SKM-1 treated with dmso at 0.1 percent for 144 hours (cell line): ENCODE measurements at regions not wholly inside any gene's neighbourhood (a gene's known extent, or its start where the extent isn't known, plus 50 kb on each side); places are given as distances from the start of the nearest gene placed in this dataset.

Source experiments
- DNase-seq: peaks from one replicate; lab custom pipeline; 2025; ENCODE audit not compliant: unreplicated experiment; lab: John Stamatoyannopoulos, UW

DNA sequence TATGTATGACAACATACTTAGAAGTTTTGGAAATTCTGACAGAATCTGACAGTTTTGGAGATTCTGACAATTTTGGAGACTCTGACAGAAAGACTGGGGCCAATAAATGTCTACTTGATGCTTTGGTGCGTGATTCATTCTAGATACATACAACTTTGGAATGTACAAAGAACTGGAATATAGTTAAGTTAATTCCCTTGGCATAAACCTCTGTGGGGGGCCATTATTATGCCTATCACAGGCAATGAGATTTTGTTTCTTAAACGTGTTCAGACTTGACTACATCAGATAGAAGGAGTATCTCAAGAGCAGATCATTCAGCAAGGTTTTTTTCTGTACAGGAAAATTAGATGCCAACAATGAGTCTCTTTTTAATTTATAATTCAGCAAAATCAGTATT lies 617.6 kb upstream of the ZNF717 start:
- DNase-seq: no peak

DNA sequence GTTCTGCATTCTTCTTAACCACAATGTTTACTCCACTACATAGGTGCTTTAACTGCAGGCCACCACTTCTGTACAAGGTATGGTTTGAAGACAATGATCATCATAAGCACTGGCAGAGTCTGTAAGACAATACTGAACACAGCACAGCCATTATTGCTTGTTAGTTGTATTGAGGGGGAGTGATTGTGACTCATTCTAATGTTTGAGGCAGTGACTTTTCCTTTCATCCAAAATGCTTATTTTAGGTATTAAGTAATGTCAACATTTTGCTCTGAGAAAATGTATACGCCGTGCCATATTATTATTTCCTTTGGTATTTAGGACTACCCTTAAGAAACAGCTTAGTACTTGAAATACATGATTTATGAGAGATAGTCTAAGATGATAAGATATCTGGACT lies 618.2 kb upstream of the ZNF717 start:
- no peak for DNase-seq

DNA sequence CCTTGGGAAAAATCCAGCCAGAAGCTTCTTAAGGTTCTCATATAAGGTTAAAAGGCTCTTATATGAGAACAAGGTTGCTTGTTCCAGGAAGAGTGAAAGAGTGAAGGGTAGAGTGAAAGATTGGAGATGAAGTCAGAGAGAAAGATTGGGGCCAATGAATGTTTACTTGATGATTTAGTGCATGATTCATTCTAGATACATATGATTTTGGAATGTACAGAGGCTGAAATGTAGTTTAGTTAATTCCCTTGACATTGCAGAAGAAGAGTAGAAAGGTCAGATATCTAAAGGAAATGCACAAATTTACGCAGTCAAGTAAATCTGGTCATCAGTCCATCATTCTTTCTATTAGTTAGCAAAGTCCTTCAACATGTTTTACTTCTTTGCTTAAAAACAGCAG lies 619.8 kb upstream of the ZNF717 start:
- DNase-seq: no peak

DNA sequence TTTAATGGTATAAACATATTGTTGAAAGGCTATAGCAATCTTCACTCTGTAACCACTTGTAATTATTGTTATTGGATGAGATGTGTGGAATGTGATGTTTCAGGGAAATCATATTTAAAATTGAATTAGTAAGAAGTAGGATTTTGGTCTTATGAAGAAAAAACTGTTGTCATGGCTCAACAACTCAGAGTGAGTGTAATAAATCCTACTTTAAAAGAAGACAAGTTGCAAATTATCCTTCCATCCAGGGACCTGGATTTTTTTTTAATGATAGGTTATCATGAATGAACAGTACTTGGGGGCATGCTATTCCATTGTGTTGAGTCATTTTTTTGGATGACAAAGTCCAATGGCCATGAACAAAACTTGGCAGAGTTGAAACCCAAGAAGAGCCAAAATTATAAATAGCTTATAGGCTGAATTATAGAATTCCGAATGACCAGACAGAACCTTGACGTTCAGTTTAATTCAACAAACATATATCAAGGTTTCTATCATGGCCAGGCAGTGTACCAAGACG lies 625.5 kb upstream of the ZNF717 start:
- no peak for DNase-seq

DNA sequence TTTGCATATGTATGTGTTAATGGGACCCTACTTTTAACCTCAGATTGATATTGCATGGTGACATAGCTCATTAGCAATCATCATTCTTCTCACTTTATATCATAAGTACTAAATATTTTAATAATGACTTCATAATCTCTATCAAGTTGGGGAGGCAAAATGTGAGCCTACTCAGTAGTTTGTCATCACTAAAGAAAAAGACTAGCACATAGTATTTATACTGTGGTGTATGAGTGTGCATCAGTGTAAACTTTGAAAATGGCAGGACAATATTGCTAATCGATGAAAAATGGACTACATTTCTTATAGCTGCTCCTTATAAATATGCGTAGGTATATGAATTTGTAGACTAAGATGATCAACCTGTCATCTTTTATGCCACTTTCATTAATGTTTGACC lies 624.5 kb upstream of the ROBO2 start:
- DNase-seq: no peak

DNA sequence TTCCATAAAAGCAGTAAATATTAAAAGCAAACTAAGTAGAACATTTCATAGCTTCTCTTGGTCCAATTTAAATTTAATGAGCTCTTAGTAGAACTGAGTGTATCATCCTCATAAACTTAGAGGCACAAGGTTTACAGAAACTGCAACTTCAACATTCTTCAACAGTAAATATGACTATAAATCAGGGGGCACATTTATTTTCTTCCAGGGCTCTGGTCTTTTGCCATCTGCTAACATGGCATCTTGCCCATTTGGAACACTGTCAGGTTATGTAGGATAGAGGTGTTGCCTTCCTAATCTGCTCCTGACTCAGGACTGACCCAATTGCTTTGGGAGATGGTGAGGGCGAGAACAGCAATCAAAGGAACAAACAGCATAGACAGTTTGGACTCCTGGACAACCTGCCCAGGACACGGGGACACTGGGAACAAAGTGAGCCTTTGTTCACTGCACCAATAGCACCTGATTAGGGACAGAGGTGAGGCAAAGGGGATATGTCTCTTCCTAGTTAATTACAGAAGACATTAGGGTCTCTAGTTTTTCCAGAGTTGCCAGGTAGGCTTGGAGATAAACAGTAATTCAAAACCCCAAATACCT lies 610.2 kb upstream of the ROBO2 start:
- no peak for DNase-seq

DNA sequence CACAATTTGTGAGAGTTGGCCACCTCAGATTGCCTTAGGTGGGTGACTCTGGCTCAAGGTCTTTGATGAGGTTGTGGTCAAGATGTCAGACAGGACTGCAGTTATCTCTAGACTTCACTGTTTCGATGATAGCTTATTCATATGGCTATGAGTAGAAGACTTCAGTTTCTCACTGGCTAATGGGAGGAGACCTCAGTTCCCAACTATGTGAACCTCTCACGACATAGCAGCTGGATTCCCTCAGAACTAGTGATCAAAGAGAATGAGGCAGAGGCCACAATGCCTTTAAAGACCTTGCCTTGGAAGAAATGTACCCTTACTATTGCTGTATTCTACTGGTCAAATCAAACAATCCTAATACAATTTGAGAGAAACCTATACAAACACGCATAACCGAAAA lies 607.5 kb upstream of the ROBO2 start:
- no peak for DNase-seq

DNA sequence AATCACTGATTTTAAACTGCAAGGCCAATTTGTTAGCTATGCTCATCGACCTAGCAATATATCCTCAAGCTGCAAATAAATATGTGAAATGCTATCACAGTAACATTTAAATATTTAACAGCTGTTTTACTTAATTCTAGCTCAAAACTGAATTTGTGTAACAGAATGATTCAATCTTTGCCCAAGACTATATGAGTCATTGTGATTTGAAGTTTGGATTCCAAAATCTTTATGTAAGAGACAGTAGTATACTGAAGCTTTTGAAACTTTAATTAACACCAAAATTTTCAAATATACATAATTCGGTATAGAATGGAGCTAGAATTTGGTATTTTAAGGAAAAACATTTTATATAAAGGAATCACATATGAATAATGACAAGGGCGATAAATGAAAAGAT lies 603.0 kb upstream of the ROBO2 start:
- DNase-seq: no peak

DNA sequence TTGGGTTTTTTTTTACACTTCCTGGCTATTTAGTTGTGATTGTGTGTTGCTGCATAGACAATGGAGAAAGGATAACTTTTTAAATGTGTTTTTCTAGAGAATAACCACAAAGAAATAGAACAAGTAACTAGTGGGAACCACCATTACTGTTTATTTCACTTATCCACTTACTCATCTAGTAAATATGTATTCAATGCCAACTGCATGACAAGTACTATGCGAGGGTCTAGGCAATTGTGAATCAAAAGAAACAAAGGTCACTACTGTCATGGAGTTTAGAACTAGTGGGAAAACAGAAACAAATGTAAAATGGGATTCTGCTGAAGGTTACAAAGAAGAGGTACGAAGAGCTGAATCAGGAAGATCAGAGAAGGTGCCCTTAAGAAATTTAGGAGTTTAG lies 600.9 kb upstream of the ROBO2 start:
- DNase-seq: no peak

DNA sequence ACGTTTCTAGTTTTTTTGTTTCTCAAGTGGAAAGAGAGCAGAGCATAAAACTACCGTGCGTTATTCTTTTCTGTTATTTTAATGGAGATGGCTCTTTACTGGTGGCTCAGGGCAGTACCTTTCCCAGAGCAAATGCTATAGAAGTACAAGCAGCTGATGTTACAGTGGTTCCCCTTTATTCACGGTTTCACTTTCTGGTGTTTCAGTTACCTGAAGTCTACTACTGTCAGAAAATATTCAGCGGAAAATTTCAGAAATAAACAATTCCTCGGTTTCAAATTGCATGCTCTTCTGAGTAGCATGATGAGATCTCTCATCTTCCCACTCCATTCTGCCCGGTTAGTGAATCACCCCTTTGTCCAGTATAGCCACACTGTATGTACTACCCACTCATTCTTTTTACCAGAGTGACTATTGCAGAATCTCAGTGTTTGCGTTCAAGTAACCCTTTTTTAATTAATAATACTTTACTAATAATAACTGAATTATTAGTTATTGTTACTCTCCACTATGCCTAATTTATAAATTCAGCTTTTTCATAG lies 597.5 kb upstream of the ROBO2 start:
- no peak for DNase-seq

DNA sequence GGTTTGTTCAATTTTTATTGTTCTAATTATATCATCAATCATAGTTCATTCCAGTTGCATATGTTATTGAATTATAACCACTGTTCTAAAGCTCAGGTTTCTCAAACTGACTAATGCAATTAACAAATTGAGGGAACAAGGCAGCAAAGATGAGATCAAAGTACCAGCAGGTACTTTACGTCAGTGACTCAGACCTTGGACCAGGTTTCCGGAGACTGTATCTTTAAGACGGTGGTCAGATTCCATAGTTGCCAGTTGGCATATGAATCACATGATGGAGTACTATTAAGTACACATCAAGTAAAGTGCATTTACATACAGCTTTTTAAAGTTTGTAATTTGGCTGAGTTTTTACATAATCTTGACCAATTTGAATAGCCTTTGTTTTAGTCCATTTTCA lies 583.6 kb upstream of the ROBO2 start:
- no peak for DNase-seq

DNA sequence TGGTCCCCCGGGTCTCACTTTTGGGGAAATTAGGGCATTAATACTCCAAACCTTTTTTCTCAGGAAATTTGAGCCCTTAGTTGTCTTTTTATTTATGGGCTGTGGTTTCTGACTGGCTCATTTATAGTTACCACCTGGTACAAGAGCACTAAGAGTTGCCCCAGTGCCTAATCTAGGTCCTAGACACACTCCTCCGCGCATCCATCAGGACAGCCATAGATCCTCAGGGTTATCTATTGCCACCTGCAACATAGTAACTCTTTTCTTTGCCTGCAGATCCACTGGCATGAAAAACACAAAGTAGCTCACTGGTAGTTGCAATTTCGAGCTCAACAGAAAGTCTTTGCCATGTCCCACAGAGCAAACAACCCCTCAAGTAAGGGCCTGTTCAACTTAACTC lies 576.4 kb upstream of the ROBO2 start:
- no peak for DNase-seq

DNA sequence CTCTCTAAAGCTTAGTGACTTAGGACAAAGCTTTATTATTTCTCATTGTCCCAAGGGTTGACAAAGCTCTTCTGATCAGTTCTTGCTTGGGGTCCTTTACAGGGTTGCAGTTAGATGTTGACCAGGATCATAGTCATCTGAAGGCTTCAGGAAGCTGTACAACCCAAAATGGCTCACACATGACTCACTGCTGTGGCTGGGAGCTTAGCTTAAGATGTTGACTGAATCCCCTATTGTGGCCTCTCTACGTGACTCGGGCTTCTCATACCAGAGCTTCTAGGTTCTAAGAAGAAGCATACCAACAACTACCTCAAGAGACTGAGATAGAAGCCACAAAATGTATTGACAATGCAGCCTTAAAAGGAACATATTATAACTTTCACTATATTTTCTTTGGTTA lies 569.6 kb upstream of the ROBO2 start:
- DNase-seq: no peak

DNA sequence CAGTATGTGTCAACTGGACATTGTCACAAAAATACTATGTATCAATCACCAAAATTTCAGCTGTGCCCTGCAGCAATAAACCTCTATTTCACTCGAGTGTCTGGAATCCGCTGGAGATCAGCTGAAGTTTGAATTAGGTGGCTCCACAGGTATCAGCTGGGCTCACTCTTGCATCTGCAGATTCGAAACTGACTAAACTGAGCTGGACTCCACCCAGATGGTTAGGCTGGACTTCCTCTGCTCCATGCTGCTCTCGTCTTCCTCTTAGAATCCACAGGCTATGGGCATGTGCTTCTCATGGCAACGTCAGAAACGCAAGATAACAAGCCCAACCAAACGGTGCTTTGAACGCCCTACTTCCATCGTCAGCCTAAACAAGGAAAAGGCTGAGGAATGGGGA lies 565.3 kb upstream of the ROBO2 start:
- no peak for DNase-seq

DNA sequence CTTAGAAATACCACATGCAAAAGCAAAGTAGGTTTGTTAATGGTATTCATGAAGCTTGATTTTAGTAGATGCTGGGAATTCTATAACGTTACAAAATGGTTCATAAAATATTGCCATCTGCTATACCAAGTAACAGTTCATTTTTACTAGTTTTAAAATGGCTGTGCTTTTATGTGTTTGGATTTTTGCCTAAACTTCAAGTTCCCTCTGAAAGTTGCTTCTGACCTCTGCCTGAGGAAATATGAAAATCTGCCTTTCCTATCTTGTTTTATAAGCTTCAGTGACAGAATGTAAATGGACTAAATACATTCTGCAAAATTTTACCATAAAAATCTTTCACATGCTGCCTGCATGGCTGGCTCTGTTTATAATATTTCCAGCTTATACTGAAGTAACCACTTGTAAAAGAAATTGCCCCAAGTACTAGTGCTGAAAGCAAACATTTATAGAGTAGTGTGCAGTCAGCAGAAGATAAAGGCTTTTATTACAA lies 560.7 kb upstream of the ROBO2 start:
- no peak for DNase-seq

DNA sequence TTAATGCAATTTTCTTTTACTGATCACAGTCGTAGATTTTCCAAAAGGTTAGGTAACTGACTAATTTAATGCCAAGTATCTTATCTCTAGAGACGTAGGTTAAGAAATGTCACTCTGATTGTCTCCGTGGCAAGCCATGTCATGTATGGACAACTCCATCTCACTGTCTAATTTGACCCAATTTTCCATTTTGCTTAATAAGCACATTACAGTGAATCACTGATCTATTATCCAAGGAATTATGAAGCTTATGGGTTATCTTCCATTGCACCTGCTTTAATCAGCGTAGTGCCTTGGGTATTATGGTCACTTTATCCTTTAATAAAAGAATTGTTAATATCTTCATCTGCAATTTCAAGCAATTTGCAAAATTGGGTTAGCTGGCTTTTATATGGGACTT lies 557.4 kb upstream of the ROBO2 start:
- DNase-seq: no peak

DNA sequence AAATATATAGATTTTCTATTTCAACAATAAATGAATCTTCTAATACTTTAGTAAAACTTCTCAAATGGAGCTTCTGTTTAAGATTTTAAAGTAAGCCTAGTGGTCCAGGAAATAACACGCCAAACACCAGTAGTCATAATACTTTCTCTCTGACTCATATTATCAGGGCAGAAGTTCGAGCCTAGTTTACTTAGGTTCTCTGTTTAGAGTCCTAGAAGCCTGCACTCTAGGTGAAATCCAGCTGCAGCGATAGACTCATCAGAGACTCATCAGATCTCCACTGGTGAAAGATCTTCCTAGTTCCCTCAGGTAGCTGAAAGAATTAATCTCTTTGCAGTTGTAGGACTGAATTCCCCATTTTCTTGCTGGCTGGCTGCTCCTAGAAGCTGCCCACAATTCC lies 552.5 kb upstream of the ROBO2 start:
- no peak for DNase-seq

DNA sequence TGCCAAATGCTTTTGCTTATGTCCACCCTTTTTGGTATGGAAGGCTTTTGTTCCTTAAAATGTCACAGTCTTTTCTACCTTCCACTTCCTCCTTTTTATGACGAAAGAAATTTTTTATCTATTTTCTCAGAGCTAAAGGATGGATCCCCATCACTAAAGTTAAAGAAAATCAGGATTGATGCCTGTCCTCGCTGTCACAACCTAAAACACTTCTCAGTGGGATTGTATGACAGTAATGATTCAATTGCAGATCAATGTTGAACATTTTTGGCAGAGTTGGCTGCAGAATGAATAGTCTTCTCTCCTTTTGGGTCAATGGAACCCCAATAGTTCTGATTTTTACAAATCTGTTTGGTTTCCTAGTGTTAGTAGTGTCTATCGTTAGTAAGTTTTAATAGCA lies 549.8 kb upstream of the ROBO2 start:
- DNase-seq: peak; percentile 9

DNA sequence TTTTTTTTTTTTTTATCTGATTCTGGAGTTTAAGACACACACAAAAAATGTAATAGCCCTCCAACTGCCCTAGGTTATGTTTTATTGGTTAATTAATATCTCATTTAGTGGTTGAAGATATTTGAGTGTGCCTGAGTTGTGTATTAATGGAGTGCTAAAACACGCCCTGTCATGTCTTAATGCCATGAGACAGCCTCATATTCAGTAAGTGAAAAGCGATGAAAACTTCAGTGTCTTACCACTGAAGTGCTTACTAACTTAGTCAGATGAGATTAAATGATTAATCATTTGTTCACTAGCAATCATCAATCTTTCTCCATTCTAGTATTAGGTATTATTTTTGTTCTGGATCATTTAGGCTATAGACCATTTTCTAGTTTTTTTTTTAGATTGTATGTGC lies 544.7 kb upstream of the ROBO2 start:
- DNase-seq: no peak

DNA sequence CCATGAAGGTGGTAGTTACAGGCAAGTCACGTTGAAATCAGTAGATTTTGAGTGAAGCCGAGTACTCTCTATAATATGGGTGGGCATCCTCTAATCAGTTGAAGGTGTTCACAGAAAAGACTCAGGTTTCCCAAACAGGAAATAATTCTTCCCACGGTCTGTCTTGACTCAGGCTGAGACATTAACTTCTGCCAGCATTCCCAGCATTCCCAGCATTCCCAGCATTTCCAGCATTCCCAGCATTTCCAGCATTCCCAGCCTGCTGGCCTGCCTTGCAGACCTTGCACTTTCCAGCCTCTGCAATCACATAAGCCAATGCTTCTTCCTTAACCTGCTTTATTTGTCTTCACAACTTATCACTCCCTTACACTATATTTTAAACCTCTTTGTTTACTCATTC lies 542.3 kb upstream of the ROBO2 start:
- no peak for DNase-seq

DNA sequence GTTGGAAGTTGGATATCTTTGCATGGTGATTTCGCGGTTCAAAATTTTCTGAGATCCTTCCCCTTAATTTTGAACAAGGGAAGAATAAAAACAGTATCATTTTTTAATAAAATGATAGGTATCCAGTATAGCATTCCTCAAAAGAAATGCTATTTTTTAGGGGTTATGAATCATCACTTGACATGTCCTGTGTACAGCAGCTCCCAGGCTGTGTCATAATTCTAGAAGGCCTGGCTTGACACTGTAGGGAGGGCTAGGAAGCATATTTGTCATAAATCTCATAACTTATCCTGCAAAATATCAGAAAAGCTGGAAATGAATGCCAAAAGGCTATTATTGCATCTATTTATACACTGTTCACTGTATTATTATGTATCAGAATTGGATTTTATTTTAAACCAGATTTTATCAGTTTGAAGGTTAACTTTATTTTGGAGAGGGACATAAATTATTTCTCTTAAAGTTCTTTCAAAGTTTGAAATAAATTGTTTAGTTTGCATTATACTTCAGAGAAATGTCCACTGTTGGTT lies 539.1 kb upstream of the ROBO2 start:
- no peak for DNase-seq

DNA sequence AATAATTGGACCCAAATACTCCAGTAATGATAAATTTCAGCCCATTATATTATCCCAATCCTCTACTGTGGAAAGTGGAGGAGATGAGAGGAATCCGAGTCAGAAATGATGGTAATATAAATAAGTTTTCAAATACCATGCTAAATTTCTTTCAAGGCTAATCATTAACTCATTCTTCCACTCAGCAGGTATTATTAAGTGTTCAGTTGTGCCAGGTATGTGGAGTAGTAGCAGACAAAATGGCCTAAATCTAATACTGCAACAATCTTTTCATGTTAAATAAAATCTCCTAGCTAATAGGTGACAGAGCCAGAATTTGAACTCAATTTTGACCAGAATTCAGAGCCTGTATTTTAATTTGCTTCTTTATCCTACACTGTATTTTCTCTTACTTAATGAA lies 538.6 kb upstream of the ROBO2 start:
- DNase-seq: no peak

DNA sequence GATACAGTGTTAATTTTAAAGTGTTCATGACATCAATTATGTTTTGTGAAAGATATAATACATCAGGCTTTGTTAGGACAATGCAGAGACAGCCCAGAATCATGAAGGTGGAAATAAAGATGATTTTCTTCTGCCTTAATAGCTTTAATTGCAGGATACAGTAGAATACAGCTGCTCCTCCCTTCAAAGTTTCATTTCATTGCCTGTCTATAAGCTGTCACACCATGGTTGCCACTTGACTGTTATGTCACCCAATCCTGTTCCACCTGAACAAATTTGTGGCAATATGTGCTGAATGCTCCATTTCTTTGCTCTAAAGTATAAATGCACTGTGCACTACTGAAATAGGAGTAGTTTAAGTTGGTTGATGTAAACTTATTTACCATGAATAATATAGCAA lies 537.8 kb upstream of the ROBO2 start:
- no peak for DNase-seq
